GM21381 (cell line): ENCODE measurements at regions not wholly inside any gene's neighbourhood (a gene's known extent, or its start where the extent isn't known, plus 50 kb on each side); places are given as distances from the start of the nearest gene placed in this dataset.
"Not testable (repeated sequence)": the region's sequence is repeated elsewhere in the genome, so short reads cannot be mapped to it uniquely, and the experiment has no call there.

Source experiments
- ATAC-seq: cut with Tn5 transposase; IDR thresholded peaks from one replicate; pipeline ENCODE4 v1.9.1; 2021; ENCODE audit warnings: mild to moderate bottlenecking, moderate library complexity; ENCODE audit not compliant: unreplicated experiment

- no peak for ATAC-seq
Observed at GRCh38 chr5:30401479-30402058, 791.9 kb upstream of the CDH6 start.

- no peak for ATAC-seq
Observed at GRCh38 chr5:30398423-30398822, 795.1 kb upstream of the CDH6 start.

GRCh38 chr5:30392897-30393296 lies 800.6 kb upstream of the CDH6 start:
- no peak for ATAC-seq

- no peak for ATAC-seq
Observed at GRCh38 chr5:30390095-30390494, 803.4 kb upstream of the CDH6 start.

GRCh38 chr5:30387974-30388632 lies 805.4 kb upstream of the CDH6 start:
- ATAC-seq = no peak

DNA sequence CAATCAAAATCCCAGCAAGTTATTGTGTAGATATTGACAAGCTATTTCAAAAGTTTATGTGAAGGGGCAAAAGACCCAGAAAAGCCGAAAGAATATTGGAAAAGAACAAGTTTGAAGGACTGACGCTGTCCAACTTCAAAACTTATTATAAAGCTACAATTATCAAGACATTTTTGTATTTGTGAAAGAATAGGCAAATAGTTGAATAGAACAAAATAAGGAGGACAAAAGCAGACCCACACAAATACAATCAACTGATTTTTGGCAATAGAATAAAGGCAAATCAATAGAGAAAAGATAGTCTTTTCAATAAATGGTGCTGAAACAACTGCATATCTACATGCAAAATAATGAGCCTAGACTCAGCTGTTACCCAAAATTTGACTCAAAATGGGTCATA lies 807.7 kb upstream of the CDH6 start:
- ATAC-seq = no peak

GRCh38 chr5:30384171-30384570 lies 809.3 kb upstream of the CDH6 start:
- no peak for ATAC-seq

DNA sequence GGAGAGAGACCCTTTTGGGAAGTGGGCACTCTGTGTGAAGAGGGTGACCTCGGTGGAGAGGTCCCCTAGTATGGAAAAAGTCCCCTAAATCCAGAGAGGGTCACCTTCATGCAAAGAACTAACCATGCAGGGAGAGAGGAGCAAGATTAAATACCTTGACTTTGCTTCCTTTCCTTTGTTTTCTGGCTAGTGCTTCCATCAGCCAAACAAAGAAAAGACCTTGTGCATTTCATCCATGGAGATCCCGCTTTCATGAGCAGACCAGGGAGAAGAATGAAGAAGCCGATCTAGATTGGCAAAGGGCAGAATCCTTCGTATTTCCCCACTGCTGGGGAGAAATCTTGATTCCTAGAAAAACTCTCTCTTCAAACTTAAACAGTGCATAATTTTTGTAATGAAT lies 813.3 kb upstream of the CDH6 start:
- no peak for ATAC-seq

DNA sequence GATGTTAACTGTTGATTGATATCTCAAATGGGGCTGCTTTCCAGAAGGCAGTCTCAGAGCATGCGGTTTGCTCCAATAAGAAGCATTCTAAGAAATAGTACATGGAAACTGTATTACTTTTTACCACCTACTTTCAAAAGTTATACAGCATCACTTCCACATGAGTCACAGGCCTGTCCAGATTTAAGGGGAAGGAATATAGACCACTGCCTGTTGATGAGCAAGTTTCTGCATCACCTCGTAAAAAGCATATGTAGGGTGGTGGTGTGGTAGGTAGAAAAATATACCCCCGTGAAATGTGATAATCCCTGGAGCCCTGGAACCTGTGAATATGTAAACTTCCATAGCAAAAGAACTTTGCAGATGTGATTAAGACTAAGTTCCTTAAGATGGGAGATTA lies 816.6 kb upstream of the CDH6 start:
- no peak for ATAC-seq

GRCh38 chr5:30368064-30368463 lies 825.4 kb upstream of the CDH6 start:
- ATAC-seq = no peak

GRCh38 chr5:30365031-30365430 lies 828.5 kb upstream of the CDH6 start:
- not testable (repeated sequence) for ATAC-seq

GRCh38 chr5:30357371-30357770 lies 836.1 kb upstream of the CDH6 start:
- ATAC-seq = no peak

- no peak for ATAC-seq
Observed at GRCh38 chr5:30355675-30356074, 837.8 kb upstream of the CDH6 start.

DNA sequence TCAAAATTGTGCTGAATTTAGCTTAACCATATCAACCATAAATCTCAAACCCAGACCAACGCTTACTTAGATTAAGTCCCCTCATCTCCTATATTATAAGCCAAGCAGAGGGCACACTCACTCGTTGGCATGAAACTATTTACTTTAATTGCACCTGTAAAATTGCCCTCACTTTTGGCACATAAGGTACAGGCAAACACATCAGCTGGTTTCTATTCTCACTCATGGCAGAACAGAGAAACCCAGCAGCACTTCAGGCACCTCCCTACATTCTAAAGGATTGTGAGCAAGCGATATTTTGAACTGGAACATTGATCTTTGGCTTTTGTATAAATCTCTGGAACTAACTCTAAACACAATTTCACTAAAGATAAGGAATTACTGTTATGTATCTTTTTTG lies 845.6 kb upstream of the CDH6 start:
- no peak for ATAC-seq

- not testable (repeated sequence) for ATAC-seq
Observed at GRCh38 chr5:30345539-30346345, 847.7 kb upstream of the CDH6 start.

DNA sequence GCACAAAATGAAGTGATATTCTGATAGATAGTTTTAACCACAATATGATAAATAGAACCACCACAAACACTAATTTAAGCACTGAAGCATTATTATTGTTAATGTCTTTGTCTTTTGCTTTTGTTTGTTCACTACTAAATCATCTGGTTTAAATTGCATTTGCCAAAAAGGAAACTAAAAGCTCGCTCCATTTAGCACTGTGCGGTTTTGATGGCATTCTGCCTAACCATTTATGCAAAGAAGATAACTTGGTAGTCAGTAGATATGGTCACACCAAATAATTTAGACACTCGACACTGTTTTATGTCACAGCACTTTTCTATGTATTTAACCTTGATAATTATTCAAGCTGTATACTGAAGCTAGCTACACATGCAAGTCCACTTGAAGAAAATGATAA lies 849.8 kb upstream of the CDH6 start:
- no peak for ATAC-seq

DNA sequence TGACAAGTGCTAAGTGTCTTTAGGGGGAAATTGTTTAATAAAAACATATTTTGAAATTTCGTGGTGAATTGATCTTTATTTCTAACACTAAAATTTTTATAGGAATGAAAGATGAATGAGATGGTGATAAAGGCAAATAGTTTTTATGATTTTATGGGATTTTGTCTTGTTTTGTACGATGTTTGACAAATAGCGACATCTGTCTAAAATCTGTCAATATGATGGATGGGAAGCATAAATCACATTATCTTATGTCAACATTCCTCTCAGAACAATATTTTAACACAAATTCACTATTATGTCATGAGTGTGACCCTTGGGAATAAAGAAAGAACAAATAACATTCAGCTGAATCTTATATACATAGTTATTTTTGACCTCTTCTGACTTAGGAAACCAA lies 852.0 kb upstream of the CDH6 start:
- ATAC-seq = no peak

DNA sequence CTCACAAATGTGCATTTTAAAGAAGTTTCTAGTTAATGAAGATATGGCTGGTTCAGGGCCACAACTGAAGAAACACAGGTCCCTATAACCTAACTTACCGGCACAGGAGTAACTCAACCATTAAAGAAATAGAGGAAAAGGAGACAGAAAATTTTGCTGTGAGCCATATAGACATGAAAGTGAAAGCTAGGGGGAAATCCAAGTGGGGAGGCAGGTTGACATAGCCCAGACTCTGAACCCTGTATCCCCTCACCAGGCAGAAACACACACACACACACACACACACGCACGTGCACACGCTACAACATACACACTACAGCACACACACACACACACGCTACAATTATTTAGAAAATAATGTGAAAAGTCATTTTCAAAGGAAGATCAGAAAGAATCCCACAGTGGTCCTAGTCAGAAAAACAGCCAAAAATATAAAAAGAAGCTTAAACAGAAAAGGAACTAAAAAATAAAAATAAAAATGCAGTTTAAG lies 856.4 kb upstream of the CDH6 start:
- ATAC-seq = no peak

DNA sequence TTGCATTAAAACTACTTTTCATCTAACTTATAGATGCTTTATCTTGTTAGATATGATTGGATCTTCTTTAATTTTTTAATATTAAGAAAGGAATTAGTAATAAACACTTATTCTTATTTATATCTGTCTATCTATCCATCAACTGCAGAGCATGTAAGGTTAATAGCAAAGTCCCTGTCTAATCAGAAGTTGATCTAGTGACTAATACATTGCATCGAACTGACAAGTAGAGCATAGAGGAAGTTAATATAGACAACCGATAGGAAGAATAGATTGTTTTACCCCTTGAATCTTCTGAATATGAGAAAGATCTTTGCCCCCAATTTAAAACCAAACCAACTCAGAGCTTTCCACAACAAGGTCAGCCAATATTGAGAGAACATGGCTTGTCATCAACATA lies 862.0 kb upstream of the CDH6 start:
- no peak for ATAC-seq

DNA sequence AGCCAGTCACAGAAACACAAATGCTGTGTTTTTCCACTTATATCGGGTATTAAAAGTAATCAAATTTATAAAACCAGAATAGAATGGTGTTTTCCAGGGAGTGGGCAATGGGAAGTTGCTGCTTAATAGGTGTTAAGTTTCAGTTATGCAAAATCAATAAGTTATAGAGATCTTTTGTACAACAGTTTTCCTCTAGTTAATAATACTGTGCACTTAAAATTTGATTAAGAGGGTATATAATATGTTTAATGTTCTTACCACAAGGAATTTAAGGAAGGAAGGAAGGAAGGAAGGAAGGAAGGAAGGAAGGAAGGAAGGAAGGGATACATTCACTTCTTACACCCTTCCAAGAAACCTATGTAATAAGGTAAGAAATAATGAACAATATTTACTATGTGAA lies 867.7 kb upstream of the CDH6 start:
- no peak for ATAC-seq

- ATAC-seq = no peak
Observed at GRCh38 chr5:30324083-30324482, 869.4 kb upstream of the CDH6 start.

GRCh38 chr5:30287890-30288289 lies 905.6 kb upstream of the CDH6 start:
- no peak for ATAC-seq
